ENCODE measurements at regions not wholly inside any gene's neighbourhood (a gene's known extent, or its start where the extent isn't known, plus 50 kb on each side); places are given as distances from the start of the nearest gene placed in this dataset.
"Not testable (repeated sequence)": the region's sequence is repeated elsewhere in the genome, so short reads cannot be mapped to it uniquely, and the experiment has no call there.

GRCh38 chr1:213464786-213465460 is 413.9 kb downstream of the RPS6KC1 start:
- no peak for DNase-seq (ENCODE audit: low read depth)

DNA sequence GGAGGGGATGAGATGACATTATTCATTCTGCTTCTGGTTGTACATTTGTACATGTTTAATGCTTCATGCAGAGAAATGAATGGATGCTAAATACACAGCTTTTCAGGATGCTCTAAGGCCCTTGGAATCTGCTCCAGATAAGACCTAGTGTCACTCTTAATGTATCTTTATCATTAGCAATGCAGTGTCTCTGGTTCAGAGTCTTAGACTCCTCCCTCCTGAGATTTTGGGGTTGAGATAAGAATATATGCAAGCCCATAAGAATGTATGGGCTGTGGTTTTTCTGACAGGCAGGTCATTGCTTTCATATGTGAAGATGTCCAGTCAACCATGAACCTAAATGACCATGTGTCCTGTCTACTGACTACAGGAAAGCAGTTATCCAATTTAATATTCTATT is 415.5 kb downstream of the RPS6KC1 start:
- DNase-seq (ENCODE audit: low read depth) = no peak

GRCh38 chr1:213474054-213474453 is 423.0 kb downstream of the RPS6KC1 start:
- DNase-seq (ENCODE audit: low read depth) = no peak

DNA sequence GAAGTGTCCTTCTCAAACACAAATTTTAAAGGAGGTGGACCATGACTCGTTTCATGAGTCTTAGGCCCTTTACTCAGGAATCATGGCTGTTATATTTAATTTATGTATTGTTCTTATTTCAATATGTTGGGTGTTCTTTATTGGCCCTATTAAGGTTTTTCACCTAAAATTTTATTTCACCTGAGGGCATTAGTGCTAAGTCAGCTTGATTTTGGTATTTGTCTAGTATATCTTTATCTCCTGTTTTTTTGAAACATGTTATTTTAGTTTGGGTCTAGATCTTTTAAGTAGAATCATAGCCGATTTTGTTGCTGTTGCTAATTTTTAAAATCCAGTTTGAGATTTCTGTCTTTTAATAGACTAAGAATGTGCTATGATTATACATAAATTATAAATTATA is 430.4 kb downstream of the RPS6KC1 start:
- no peak for DNase-seq (ENCODE audit: low read depth)

DNA sequence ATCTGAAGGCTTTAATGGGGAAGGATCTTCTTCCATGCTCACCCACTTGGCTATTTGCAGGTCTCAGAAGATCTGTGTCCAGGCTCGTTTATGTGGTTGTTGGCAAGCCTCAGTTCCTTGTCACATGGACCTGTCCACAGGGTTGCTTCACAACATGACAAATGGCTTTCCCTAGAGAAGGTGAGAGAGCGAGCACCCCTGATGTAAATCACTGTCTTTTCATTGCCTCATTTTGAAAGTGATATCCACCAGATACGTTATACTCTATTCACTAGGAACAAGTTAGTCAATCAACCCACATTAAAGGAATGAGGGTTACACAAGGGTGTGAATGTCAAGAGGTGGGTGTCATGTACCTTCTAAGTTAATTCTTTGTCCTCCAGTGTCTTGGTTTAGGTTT is 433.3 kb downstream of the RPS6KC1 start:
- no peak for DNase-seq (ENCODE audit: low read depth)

- no peak for DNase-seq (ENCODE audit: low read depth)
These were observed 433.7 kb downstream of the RPS6KC1 start for GRCh38 chr1:213484758-213485157.

GRCh38 chr1:213486488-213486887 is 435.4 kb downstream of the RPS6KC1 start:
- no peak for DNase-seq (ENCODE audit: low read depth)

- DNase-seq (ENCODE audit: low read depth) = no peak
These were observed 440.4 kb downstream of the RPS6KC1 start for GRCh38 chr1:213491468-213491867.

- DNase-seq (ENCODE audit: low read depth) = no peak
These were observed 441.4 kb downstream of the RPS6KC1 start for GRCh38 chr1:213492161-213493041.

DNA sequence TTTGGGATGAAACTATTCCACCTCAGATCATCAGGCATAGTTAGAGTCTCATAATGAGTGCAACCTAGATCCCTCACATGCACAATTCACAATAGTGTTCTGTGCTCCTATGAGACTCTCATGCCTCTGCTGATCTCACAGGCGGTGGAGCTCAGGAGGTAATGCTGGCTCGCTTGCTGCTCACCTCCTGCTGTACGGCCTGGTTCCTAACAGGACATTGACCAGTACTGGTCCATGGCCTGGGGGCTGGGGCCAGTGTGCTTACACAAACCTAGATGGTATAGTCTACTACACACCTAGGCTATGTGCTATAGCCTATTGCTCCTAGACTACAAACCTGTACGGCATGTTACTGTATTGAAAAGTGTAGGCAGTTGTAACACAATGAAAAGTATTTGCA is 448.4 kb downstream of the RPS6KC1 start:
- no peak for DNase-seq (ENCODE audit: low read depth)

DNA sequence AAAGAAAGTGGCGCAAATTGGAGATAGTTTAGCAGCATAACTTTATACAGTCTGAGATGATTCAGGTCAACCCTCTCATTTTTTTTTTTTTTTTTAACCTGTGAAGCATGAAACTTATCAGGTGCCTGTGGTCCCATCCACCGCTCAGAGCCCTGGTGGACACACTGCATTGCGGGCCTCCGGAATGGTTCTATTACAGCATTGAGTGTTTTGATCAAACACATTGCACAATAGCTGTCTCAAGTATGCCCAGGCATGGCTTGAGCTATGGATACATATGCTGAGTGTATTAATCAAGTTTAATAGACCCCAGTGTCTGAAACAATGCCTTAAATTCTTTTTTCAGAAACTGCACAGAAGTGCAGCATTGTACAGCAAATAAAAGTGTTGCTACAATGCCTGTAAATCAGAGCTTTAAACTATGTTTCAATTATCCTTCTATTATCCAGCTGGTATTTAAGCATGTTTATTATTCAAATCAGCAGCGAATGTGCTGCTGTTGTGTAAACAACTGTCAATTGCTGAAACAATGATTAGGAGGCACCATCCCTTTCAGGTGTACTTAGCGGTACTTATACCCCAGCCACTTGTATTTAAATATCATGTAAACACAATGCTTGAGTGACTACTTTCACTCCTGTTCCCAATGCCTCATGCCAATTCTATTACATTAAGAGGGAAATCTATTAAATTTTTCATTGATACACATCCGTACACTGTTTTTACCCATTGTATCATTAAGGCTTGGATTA is 456.6 kb downstream of the RPS6KC1 start:
- DNase-seq (ENCODE audit: low read depth) = no peak

DNA sequence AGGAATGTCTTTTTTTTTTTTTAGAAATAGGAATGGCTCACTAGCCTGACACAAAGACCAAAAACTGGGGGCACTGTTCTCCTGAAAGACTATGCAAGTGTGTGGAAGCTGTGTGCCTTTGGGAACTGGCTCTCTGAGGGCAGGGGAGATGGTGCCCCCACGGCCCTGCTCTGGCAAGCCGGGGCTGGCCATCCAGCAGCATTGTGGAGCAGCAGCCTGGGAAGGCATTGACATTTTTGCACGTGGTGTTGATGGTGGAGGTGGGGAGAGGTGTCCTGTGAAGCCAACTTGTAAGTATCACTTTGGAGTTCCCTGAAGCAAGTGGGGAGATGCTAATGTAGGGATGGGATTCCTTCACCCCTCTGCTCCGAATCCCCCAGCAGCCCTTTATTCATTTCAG is 460.1 kb downstream of the RPS6KC1 start:
- DNase-seq (ENCODE audit: low read depth) = no peak

DNA sequence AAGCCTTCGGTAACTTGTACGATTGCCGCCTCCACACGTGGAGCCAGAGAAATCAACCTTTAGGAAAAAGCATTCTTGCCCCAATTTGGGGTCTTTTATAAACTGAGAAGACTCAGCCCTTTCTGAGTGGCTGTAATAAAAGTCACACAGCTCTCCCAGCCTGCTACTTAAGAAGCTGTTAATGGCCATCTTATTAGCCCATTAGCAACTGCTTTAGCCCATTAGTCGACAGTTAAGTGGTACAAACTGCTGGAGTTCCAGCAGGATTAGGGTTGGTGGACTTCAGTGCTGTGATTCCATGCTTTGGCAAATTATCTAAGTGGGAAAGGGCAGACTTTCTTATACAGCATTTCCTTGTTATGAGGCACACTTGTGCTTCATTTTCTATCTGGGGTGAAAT is 461.3 kb downstream of the RPS6KC1 start:
- DNase-seq (ENCODE audit: low read depth) = no peak

DNA sequence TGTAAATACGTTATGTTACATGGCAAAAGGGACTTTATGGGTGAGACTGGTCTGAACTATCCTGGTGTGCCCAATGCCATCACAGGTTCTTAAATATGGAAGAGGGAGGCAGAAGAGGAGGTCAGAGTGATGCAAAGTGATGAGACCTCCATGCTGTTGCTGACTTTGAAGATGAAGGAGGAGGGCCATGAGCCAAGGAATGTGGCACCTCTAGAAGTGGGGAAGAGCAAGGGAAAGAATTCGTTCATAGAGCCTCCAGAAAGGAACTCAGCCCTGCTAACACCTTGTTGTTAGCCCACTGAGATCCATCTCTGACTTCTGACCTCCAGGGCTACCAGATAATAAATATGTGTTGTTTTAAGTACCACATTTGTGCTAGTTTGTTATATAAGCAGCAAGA is 462.0 kb downstream of the RPS6KC1 start:
- DNase-seq (ENCODE audit: low read depth) = no peak

GRCh38 chr1:213514408-213515179 is 463.6 kb downstream of the RPS6KC1 start:
- not testable (repeated sequence) for DNase-seq (ENCODE audit: low read depth)

GRCh38 chr1:213519098-213519497 is 468.1 kb downstream of the RPS6KC1 start:
- no peak for DNase-seq (ENCODE audit: low read depth)

DNA sequence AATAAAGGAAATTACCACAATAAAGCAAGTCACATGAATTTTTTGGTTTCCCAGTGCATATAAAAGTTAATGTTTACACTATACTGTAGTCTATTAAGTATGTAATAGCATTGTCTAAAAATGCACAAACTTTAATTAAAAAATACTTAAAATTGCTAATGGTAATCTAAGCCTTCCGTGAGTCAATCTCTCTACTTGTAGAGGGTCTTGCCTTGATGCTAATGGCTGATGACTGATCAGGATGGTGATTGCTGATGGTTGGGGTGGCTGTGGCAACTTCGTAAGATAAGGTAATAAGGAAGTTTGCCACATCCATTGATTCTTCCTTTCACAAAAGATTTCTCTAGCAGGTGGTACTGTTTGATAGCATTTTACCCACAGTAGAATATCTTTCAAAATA is 466.6 kb upstream of the PROX1 start:
- no peak for DNase-seq (ENCODE audit: low read depth)

DNA sequence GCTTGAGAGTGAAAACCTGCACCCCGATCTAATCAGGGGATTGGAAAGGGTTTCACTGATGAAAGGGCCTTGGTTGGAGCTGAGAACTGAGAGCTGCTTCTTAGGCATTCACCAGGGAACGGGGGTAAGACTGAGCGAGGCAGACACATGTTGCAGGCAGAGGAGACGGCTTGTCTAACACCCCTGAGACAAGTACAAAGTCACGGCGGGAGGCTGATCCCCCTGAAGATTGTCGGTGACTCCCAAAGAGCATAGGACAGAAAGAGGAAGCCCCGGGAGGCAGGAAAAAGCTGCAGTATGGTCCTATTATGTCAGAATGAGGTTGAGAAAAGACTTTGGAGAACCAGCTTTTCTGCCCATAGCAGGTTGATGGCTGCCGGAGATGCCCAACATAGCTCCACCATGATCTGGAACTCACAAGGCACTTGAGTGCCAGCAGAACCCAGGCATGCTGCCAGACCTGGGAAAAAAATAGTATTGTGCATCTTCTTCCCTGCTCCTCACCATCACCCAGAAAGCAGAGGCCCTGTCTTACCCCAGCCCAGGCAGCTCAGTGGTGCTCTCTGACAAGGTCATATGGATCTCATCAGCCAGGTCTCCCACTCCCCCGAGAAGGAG is 463.9 kb upstream of the PROX1 start:
- DNase-seq (ENCODE audit: low read depth) = no peak

- no peak for DNase-seq (ENCODE audit: low read depth)
These were observed 461.5 kb upstream of the PROX1 start for GRCh38 chr1:213526306-213526705.

DNA sequence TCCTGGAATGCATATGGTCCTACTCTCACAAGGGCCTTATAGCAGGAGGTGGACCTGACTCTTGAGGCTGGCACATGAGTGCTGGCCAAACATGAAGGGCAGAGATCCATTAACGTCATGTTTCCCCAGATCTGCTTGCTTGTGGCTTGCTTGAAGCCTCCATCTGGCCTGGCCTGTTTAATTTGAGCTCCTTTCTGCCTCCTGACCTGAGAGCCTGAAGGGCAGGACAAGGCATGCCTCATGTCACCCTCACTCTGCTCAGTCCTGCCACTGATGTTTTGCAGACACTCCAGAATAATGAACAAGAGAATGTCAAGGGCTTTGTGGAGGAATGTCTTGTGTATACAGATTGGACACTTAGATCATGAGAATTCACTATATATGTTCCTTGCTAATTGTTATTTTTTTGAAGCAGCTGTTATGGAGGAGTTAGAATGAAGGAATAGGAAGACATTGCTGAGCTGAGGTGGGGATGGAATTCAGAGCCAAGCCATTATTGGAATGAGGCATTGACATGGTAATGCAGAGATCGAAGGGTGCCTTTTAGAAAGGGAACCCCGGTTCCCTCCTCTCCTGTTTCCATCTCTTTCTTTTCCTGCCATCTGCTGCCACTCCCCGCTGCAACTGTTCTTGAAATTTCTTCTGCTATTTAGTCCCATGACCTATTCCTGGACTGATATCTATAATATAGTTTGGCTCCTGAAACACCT is 457.0 kb upstream of the PROX1 start:
- no peak for DNase-seq (ENCODE audit: low read depth)

Data from HS-27A (cell line).